Upper lobe of left lung (tissue), 6 donors: ENCODE measurements at regions not wholly inside any gene's neighbourhood (a gene's known extent, or its start where the extent isn't known, plus 50 kb on each side); places are given as distances from the start of the nearest gene placed in this dataset.

Experiments used
- ATAC-seq, 2 donors: fragments of 200-7000 bp; cut with Tn5 transposase; one replicate each; pipeline ENCODE4 v1.9.1; 2022; ENCODE audit warnings: mild to moderate bottlenecking in 2 of 2, moderate library complexity in 2 of 2; ENCODE audit not compliant: low FRiP score in 2 of 2
- DNase-seq, 2 donors: peaks; one replicate each; pipeline ENCODE4 v3.0.0-alpha.2; 2019 to 2020
- H3K27ac ChIP-seq, 4 donors: fragments of 200-600 bp; sonication (generic); one replicate each; pipeline ENCODE4 v1.5.1; 2016 to 2019
- H3K27me3 ChIP-seq, 4 donors: fragments of 200-600 bp; sonication (generic); one replicate each; pipeline ENCODE4 v1.5.1; 2017 to 2019
- H3K36me3 ChIP-seq, 4 donors: fragments of 200-600 bp; sonication (generic); one replicate each; pipeline ENCODE4 v1.5.1; 2016 to 2019
- H3K4me1 ChIP-seq, 4 donors: fragments of 200-600 bp; sonication (generic); one replicate each; pipeline ENCODE4 v1.5.1; 2018 to 2019
- H3K4me3 ChIP-seq, 4 donors: fragments of 200-600 bp; sonication (generic); one replicate each; pipeline ENCODE4 v1.5.1; 2017 to 2019; ENCODE audit warnings: mild to moderate bottlenecking in 2 of 4, moderate library complexity in 1 of 4
- H3K9me3 ChIP-seq, 4 donors: fragments of 200-600 bp; sonication (generic); one replicate each; pipeline ENCODE4 v1.5.1; 2018 to 2019
- EP300 ChIP-seq, 4 donors: sonication (generic); formaldehyde crosslinking; IDR thresholded peaks; one replicate each; pipeline ENCODE4 v1.5.1; 2017; ENCODE audit warnings: antibody characterized with exemption in 4 of 4, control low read depth in 2 of 4
- POLR2A ChIP-seq, 4 donors: fragments of 450-650 bp; IDR thresholded peaks; one replicate each; pipeline ENCODE4 v1.5.1; 2016 to 2017; ENCODE audit warnings: antibody characterized with exemption in 4 of 4, mild to moderate bottlenecking in 2 of 4
- POLR2AphosphoS5 ChIP-seq, 2 donors: sonication (generic); formaldehyde crosslinking; IDR thresholded peaks; one replicate each; pipeline ENCODE4 v1.5.1; 2017; ENCODE audit warnings: antibody characterized with exemption in 2 of 2
- WGBS, 2 donors: methylation state at CpG; one replicate each; pipeline ENCODE4 v1.1.5; 2017 to 2018; 5-methylcytosine and 5-hydroxymethylcytosine counted together
- TF ChIP-seq, protein P1 (sequence below), 6 experiments: fragments of 450-650 bp in 4 of 6; fragments of 200-600 bp in 2 of 6; sonication (generic) in 2 of 6; IDR thresholded peaks; one replicate each; pipeline ENCODE4 v1.5.1; 2016 to 2019; ENCODE audit warnings: antibody characterized with exemption in 6 of 6
- donor health status: DM: no; HTN: no; CAD: no; lungs with moderate emphysema.
- donor health status: DM: no; HTN: yes; CAD: no; lungs with severe emphysema.

DNA sequence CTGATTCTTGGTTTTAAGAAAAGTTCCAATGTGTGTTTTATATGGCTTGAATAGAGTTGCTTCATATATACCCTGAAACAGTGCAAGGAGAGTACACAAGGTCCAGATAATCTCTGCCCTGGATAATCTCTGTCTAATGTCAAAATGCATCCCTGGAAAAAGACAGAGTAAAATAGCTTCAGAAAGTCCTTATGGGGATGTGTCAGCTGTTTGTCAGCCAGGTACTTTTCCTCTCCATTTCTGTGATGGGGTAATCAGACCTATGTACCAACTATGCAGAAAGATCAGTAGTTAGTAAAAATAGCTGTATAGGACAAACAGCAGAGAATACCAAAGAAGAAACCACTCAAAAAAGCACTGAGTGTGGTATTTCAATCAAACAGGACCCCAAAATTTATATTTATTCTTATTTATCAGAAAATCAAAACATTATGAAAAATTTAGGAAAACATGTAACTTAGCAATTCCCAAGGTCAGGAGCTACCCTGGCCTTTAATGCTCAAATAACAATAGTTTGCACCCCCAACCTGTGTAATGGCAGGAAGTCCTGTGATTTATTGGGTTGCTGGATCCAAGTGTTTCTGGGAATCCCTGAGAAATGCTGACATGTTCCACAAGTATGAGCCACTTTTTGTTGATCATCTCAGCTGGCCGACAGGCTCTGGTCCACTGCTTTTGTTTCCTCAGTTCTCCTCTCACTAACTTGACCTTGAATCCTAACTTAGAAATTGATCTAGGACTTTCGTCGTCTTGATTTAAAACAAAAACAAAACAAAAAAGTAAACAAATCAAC, 69.6 kb downstream of the MDH1 start:
- H3K27me3 ChIP-seq: no peaks in the 10 kb centered on the region
- H3K36me3 ChIP-seq: no peaks in the 10 kb centered on the region
- no peak for ATAC-seq
- no peaks in the 10 kb centered on the region for H3K9me3 ChIP-seq
- no peak for DNase-seq
- no peak overlapping the region for H3K27ac ChIP-seq
- H3K4me3 ChIP-seq: no peak overlapping the region
- WGBS, 2 donors: 62 to 68% methylated on average over 3 of the region's 3 CpGs
- H3K4me1 ChIP-seq: no peaks in the 10 kb centered on the region
- TF ChIP-seq POLR2A (IDR thresholded peaks at IDR 0.05) (no peak), EP300 (IDR thresholded peaks at IDR 0.05) (no peak)

GRCh38 chr2:63660060-63660459, 71.3 kb downstream of the MDH1 start:
- DNase-seq (no peak), ATAC-seq (no peak)
- Histone ChIP-seq H3K36me3 (no peaks in the 10 kb centered on the region), H3K4me3 (no peak overlapping the region), H3K4me1 (no peaks in the 10 kb centered on the region), H3K27me3 (no peaks in the 10 kb centered on the region), H3K9me3 (no peaks in the 10 kb centered on the region), H3K27ac (no peak overlapping the region)
- no peak for TF ChIP-seq POLR2A (IDR thresholded peaks at IDR 0.05)
- TF ChIP-seq EP300 (IDR thresholded peaks at IDR 0.05): no peak
- TF ChIP-seq POLR2AphosphoS5 (IDR thresholded peaks at IDR 0.05): no peak
- TF ChIP-seq, protein P1, sequence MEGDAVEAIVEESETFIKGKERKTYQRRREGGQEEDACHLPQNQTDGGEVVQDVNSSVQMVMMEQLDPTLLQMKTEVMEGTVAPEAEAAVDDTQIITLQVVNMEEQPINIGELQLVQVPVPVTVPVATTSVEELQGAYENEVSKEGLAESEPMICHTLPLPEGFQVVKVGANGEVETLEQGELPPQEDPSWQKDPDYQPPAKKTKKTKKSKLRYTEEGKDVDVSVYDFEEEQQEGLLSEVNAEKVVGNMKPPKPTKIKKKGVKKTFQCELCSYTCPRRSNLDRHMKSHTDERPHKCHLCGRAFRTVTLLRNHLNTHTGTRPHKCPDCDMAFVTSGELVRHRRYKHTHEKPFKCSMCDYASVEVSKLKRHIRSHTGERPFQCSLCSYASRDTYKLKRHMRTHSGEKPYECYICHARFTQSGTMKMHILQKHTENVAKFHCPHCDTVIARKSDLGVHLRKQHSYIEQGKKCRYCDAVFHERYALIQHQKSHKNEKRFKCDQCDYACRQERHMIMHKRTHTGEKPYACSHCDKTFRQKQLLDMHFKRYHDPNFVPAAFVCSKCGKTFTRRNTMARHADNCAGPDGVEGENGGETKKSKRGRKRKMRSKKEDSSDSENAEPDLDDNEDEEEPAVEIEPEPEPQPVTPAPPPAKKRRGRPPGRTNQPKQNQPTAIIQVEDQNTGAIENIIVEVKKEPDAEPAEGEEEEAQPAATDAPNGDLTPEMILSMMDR (IDR thresholded peaks at IDR 0.05): no peak

GRCh38 chr2:63661076-63661475, 72.3 kb downstream of the MDH1 start:
- H3K4me1 ChIP-seq: no peaks in the 10 kb centered on the region
- TF ChIP-seq, protein P1 (IDR thresholded peaks at IDR 0.05): no peak
- TF ChIP-seq EP300 (IDR thresholded peaks at IDR 0.05) (no peak), POLR2A (IDR thresholded peaks at IDR 0.05) (no peak), POLR2AphosphoS5 (IDR thresholded peaks at IDR 0.05) (no peak)
- no peak for ATAC-seq

DNA sequence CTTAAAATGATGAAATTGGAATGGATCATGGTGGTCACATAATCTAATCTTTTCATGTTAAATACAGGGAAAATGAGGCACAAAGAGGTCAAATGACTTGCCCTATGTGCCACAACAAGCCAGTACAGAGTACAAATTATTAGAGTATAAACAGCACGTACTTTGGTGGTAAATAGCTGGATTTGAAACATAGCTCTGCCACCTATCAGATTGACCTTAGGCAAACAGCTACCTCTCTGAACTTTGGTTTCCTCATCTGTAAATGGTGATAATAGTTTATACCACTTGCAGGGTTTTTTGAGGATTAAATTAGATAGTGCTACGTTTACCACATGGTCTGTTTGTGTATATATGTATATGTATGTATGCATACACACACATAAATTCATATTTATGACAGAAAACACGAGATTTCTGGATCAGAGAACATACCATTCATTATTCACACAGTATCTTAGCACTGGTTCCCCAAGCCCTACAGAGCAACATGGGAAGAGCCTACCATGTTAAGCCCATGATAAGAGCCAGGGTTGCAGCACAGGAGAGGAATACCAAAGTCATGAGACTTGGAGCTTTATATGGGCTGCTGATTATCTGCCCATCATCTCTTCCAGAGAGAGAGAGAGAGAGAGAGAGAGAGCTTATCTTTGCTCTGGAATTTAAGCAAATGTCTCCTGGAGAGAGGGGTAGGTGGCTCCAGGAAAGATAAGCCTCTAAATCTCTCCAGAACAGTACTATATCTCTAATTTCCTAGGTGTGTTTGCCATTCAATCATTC, 73.5 kb downstream of the MDH1 start:
- H3K4me1 ChIP-seq: no peaks in the 10 kb centered on the region
- no peak for ATAC-seq
- no peak overlapping the region for H3K27ac ChIP-seq
- DNase-seq: no peak
- H3K36me3 ChIP-seq: no peaks in the 10 kb centered on the region
- TF ChIP-seq POLR2AphosphoS5 (IDR thresholded peaks at IDR 0.05) (no peak), EP300 (IDR thresholded peaks at IDR 0.05) (no peak), POLR2A (IDR thresholded peaks at IDR 0.05) (no peak)
- TF ChIP-seq, protein P1 (IDR thresholded peaks at IDR 0.05): no peak
- H3K4me3 ChIP-seq: no peak overlapping the region
- no peaks in the 10 kb centered on the region for H3K27me3 ChIP-seq
- 71 to 75% methylated on average over 3 of the region's 3 CpGs for WGBS, 2 donors
- H3K9me3 ChIP-seq: no peaks in the 10 kb centered on the region

More at GRCh38 chr2:63661076-63661475, 72.3 kb downstream of the MDH1 start:
- DNase-seq: no peak
- no peak overlapping the region for H3K27ac ChIP-seq
- no peaks in the 10 kb centered on the region for H3K36me3 ChIP-seq
- H3K4me3 ChIP-seq: no peak overlapping the region
- H3K9me3 ChIP-seq: no peaks in the 10 kb centered on the region
- no peaks in the 10 kb centered on the region for H3K27me3 ChIP-seq

DNA sequence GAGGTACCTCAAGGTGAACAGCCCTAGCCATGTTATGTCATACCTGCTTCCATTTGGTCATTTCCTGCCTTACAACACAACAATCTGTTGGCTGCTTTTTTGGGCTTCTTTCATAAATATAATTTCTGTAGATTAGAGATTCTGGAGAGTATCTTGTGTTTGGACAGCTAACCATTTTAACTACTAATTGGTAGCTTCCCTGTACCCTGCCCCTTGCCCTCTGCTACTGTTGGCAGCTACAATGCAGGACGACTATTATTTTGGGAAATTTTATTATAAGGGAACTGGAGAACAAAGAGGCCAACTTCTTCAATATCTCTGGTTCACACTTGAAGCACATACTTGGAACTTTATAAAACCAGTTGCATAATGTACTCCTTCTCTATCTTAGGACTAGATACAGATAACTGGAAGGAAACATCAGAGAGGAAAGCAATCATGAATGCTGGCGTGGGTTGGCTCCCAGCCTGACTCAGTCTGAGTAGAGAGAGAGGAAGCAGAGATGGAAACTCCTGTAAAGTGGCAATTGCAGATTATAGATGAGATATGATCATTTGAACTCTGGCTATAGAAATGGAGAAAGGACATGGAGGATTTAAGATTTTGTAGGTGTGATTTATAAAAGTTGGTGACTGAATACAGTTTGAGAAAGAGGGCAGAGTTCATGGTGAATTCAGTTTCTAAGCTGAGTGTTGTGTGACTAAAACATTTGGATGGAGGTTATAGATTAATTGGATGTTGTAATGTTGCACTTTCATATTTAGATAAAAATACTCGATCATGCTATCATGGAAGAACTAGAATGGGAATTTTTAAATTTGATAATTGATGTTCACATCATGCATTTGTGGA, 74.5 kb downstream of the MDH1 start:
- no peaks in the 10 kb centered on the region for H3K27me3 ChIP-seq
- no peak for DNase-seq
- 55 to 59% methylated on average over 3 of the region's 3 CpGs for WGBS, 2 donors
- H3K36me3 ChIP-seq: no peaks in the 10 kb centered on the region
- no peak overlapping the region for H3K4me3 ChIP-seq
- no peaks in the 10 kb centered on the region for H3K4me1 ChIP-seq
- H3K9me3 ChIP-seq: no peaks in the 10 kb centered on the region
- TF ChIP-seq, protein P1 (IDR thresholded peaks at IDR 0.05): no peak
- TF ChIP-seq POLR2AphosphoS5 (IDR thresholded peaks at IDR 0.05): no peak
- no peak for TF ChIP-seq EP300 (IDR thresholded peaks at IDR 0.05)
- no peak for TF ChIP-seq POLR2A (IDR thresholded peaks at IDR 0.05)
- no peak for ATAC-seq
- no peak overlapping the region for H3K27ac ChIP-seq
